Neural cell (in vitro differentiated cells): ENCODE measurements at regions not wholly inside any gene's neighbourhood (a gene's known extent, or its start where the extent isn't known, plus 50 kb on each side); places are given as distances from the start of the nearest gene placed in this dataset.

Experiments
- H2AFZ ChIP-seq: fragments of 200-600, 300-800 bp; sonication (generic), shearing (Covaris generic); 2 replicates; pipeline ENCODE4 v1.6.0; 2014; ENCODE audit warnings: low read depth, mild to moderate bottlenecking, antibody characterized with exemption, low read length, moderate library complexity
- H3F3A ChIP-seq: fragments of 200-600 bp; shearing (Covaris generic); 2 replicates; pipeline ENCODE4 v1.6.1; 2016; ENCODE audit warnings: mild to moderate bottlenecking, moderate library complexity, mixed read lengths, antibody characterized with exemption, low read length; ENCODE audit not compliant: insufficient read depth, poor library complexity, severe bottlenecking
- H3K27ac ChIP-seq: fragments of 200-600, 300-800 bp; sonication (generic), shearing (Covaris generic); 2 replicates; pipeline ENCODE4 v1.5.1; 2014; ENCODE audit warnings: mild to moderate bottlenecking, low read length, moderate library complexity
- H3K27me3 ChIP-seq: fragments of 300-800, 200-600 bp; sonication (generic), shearing (Covaris generic); 2 replicates; pipeline ENCODE4 v1.6.0; 2014; ENCODE audit warnings: mild to moderate bottlenecking, low read depth, low read length, moderate library complexity; ENCODE audit not compliant: insufficient read depth
- H3K36me3 ChIP-seq: fragments of 300-800, 200-600 bp; sonication (generic), shearing (Covaris generic); 2 replicates; pipeline ENCODE4 v1.5.1; 2014; ENCODE audit warnings: mild to moderate bottlenecking, antibody characterized with exemption, low read length, moderate library complexity; ENCODE audit not compliant: insufficient read depth
- H3K4me2 ChIP-seq: fragments of 300-800, 200-600 bp; sonication (generic), shearing (Covaris generic); 2 replicates; pipeline ENCODE4 v1.6.0; 2014; ENCODE audit warnings: mild to moderate bottlenecking, low read length
- H3K4me3 ChIP-seq: fragments of 300-800, 200-600 bp; sonication (generic), shearing (Covaris generic); 2 replicates; pipeline ENCODE4 v1.5.1; 2014; ENCODE audit warnings: mild to moderate bottlenecking, low read length, moderate library complexity
- H3K79me2 ChIP-seq: fragments of 200-600 bp; shearing (Covaris generic); replicated peaks from 2 replicates; pipeline ENCODE4 v1.6.0; 2014; ENCODE audit warnings: mild to moderate bottlenecking, low read length, moderate library complexity; ENCODE audit not compliant: insufficient read depth
- H3K9ac ChIP-seq: fragments of 300-800, 200-600 bp; sonication (generic), shearing (Covaris generic); 2 replicates; pipeline ENCODE4 v1.6.1; 2016; ENCODE audit warnings: mild to moderate bottlenecking, low read length, mixed read lengths
- H3K9me2 ChIP-seq: fragments of 200-600 bp; shearing (Covaris generic); 2 replicates; pipeline ENCODE4 v1.6.1; 2016; ENCODE audit warnings: mild to moderate bottlenecking, low read length, mixed read lengths; ENCODE audit not compliant: insufficient read depth
- H3K9me3 ChIP-seq: fragments of 200-600, 300-800 bp; sonication (generic), shearing (Covaris generic); 2 replicates; pipeline ENCODE4 v1.6.1; 2016; ENCODE audit warnings: mild to moderate bottlenecking, mixed run types, low read length, moderate library complexity, mixed read lengths
- H4K20me1 ChIP-seq: fragments of 200-600 bp; shearing (Covaris generic); 2 replicates; pipeline ENCODE4 v1.6.1; 2016; ENCODE audit warnings: mild to moderate bottlenecking, mixed run types; ENCODE audit not compliant: insufficient read depth
- CTCF ChIP-seq: fragments of 450-650 bp; IDR thresholded peaks from 2 replicates; pipeline ENCODE4 v1.5.1; 2014; ENCODE audit warnings: antibody characterized with exemption, mild to moderate bottlenecking, moderate library complexity; ENCODE audit not compliant: poor library complexity, severe bottlenecking
- EP300 ChIP-seq: fragments of 450-650 bp; conservative IDR thresholded peaks from 2 replicates; pipeline ENCODE4 v1.6.1; 2014; ENCODE audit warnings: antibody characterized with exemption, mild to moderate bottlenecking, moderate library complexity; ENCODE audit not compliant: poor library complexity, severe bottlenecking
- EZH2 ChIP-seq: fragments of 200-600, 300-800 bp; shearing (Covaris generic), sonication (generic); IDR thresholded peaks from 2 replicates; pipeline ENCODE4 v1.6.1; 2014; ENCODE audit warnings: antibody characterized with exemption, low read length, borderline replicate concordance, mild to moderate bottlenecking; ENCODE audit not compliant: insufficient read depth, poor library complexity, severe bottlenecking
- MXI1 ChIP-seq: fragments of 450-650 bp; conservative IDR thresholded peaks from 2 replicates; pipeline ENCODE4 v1.6.1; 2014; ENCODE audit warnings: antibody characterized with exemption, mild to moderate bottlenecking; ENCODE audit not compliant: poor library complexity, severe bottlenecking
- POLR2AphosphoS5 ChIP-seq: IDR thresholded peaks from 2 replicates; pipeline ENCODE4 v1.6.1; 2012
- RAD21 ChIP-seq: fragments of 450-650 bp; conservative IDR thresholded peaks from 2 replicates; pipeline ENCODE4 v1.6.1; 2014; ENCODE audit warnings: antibody characterized with exemption, mild to moderate bottlenecking, moderate library complexity
- REST ChIP-seq: IDR thresholded peaks from 2 replicates; pipeline ENCODE4 v1.6.1; 2012; ENCODE audit warnings: borderline replicate concordance
- SMC3 ChIP-seq: fragments of 450-650 bp; conservative IDR thresholded peaks from 2 replicates; pipeline ENCODE4 v1.6.1; 2014; ENCODE audit warnings: antibody characterized with exemption, mild to moderate bottlenecking, moderate library complexity; ENCODE audit not compliant: poor library complexity
- TAF1 ChIP-seq: IDR thresholded peaks from 2 replicates; pipeline ENCODE4 v1.6.1; 2012; ENCODE audit warnings: low read depth

- Histone ChIP-seq H4K20me1 (no peaks in the 10 kb centered on the region), H3K27ac (no peak overlapping the region), H3K9me3 (no peaks in the 10 kb centered on the region), H3K9me2 (no peaks in the 10 kb centered on the region), H3K27me3 (no peaks in the 10 kb centered on the region), H2AFZ (no peak overlapping the region), H3K4me3 (no peak overlapping the region), H3K36me3 (no peaks in the 10 kb centered on the region), H3F3A (no peaks in the 10 kb centered on the region), H3K9ac (no peak overlapping the region), H3K79me2 (no peaks in the 10 kb centered on the region), H3K4me2 (no peak overlapping the region)
- no peak for TF ChIP-seq CTCF
- no peak for TF ChIP-seq POLR2AphosphoS5
- no peak for TF ChIP-seq TAF1
- no peak for TF ChIP-seq RAD21
- no peak for TF ChIP-seq EZH2
- no peak for TF ChIP-seq EP300
- TF ChIP-seq MXI1: no peak
Measured at GRCh38 chr21:36542312-36543101, 62.6 kb upstream of the CLDN14 start.

- no peaks in the 10 kb centered on the region for H3K27me3 ChIP-seq
Measured at GRCh38 chr21:36543924-36544323, 64.0 kb upstream of the CLDN14 start.

More at GRCh38 chr21:36543924-36544323, 64.0 kb upstream of the CLDN14 start:
- Histone ChIP-seq H3K4me2 (no peak overlapping the region), H4K20me1 (no peaks in the 10 kb centered on the region), H3K79me2 (no peaks in the 10 kb centered on the region), H3K4me3 (no peak overlapping the region), H3K9ac (no peak overlapping the region), H2AFZ (no peak overlapping the region), H3F3A (no peaks in the 10 kb centered on the region), H3K9me3 (no peaks in the 10 kb centered on the region), H3K36me3 (no peaks in the 10 kb centered on the region), H3K9me2 (no peaks in the 10 kb centered on the region), H3K27ac (no peak overlapping the region)
- no peak for TF ChIP-seq SMC3
- no peak for TF ChIP-seq RAD21
- no peak for TF ChIP-seq EZH2
- TF ChIP-seq MXI1: no peak
- TF ChIP-seq CTCF: no peak
- TF ChIP-seq TAF1: no peak
- TF ChIP-seq POLR2AphosphoS5: no peak
- no peak for TF ChIP-seq EP300
- TF ChIP-seq REST: no peak
